ENCODE measurements at regions not wholly inside any gene's neighbourhood (a gene's known extent, or its start where the extent isn't known, plus 50 kb on each side); places are given as distances from the start of the nearest gene placed in this dataset.

DNA sequence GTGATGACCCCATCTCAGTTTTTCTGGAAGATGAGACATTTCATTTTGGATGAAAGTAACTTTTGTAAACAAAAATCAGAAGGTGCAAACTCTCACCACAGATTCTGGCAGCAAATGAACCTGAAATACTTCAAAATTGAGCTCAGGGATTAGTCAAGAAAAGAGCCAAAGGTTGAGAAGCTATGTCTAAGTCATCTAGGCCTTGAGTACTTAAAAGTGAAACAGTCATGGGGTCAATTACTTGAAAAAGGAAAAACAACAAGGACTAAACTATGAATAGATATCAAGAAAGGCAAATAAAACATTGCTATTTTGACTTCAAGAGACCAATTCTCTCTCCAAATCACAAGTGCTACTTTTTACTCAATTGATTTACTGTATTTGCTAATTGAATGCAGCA is 285.1 kb downstream of the RBM43 start:
- H3K4me3 ChIP-seq: no peak overlapping the region
- no peak for ATAC-seq
- no peaks in the 10 kb centered on the region for H3K4me1 ChIP-seq
- no peaks in the 10 kb centered on the region for H3K27me3 ChIP-seq
- TF ChIP-seq POLR2A (IDR thresholded peaks at IDR 0.05) (no peak), POLR2AphosphoS5 (IDR thresholded peaks at IDR 0.05) (no peak), EP300 (IDR thresholded peaks at IDR 0.05) (no peak)
- TF ChIP-seq, protein P1, sequence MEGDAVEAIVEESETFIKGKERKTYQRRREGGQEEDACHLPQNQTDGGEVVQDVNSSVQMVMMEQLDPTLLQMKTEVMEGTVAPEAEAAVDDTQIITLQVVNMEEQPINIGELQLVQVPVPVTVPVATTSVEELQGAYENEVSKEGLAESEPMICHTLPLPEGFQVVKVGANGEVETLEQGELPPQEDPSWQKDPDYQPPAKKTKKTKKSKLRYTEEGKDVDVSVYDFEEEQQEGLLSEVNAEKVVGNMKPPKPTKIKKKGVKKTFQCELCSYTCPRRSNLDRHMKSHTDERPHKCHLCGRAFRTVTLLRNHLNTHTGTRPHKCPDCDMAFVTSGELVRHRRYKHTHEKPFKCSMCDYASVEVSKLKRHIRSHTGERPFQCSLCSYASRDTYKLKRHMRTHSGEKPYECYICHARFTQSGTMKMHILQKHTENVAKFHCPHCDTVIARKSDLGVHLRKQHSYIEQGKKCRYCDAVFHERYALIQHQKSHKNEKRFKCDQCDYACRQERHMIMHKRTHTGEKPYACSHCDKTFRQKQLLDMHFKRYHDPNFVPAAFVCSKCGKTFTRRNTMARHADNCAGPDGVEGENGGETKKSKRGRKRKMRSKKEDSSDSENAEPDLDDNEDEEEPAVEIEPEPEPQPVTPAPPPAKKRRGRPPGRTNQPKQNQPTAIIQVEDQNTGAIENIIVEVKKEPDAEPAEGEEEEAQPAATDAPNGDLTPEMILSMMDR (IDR thresholded peaks at IDR 0.05): no peak
- no peaks in the 10 kb centered on the region for H3K36me3 ChIP-seq
- no peaks in the 10 kb centered on the region for H3K9me3 ChIP-seq
- no peak overlapping the region for H3K27ac ChIP-seq

DNA sequence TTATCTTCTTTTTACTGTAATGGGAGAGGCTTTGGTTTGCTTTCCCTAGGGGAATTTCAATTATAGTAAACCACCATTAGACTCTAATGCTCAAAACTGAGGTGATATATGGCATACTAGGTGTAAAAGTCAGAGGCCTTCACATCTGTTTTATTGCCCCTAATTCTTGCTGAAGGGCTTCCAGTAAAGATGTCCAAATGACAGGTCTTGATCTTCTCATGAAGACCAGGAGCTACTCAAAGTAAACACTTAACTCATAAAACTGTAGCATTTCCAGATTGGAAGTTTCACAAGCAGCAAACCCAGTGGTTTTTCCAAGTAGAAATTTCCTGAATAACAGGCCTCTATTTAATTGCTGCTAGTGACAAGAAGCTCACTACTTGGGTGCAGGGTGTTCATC is 286.8 kb downstream of the RBM43 start:
- H3K27ac ChIP-seq: no peak overlapping the region
- no peak for TF ChIP-seq POLR2AphosphoS5 (IDR thresholded peaks at IDR 0.05)
- no peak for TF ChIP-seq POLR2A (IDR thresholded peaks at IDR 0.05)
- no peak for TF ChIP-seq EP300 (IDR thresholded peaks at IDR 0.05)
- TF ChIP-seq, protein P1 (IDR thresholded peaks at IDR 0.05): no peak
- no peaks in the 10 kb centered on the region for H3K27me3 ChIP-seq
- H3K4me1 ChIP-seq: no peaks in the 10 kb centered on the region
- H3K9me3 ChIP-seq: no peaks in the 10 kb centered on the region
- no peak for ATAC-seq
- no peaks in the 10 kb centered on the region for H3K36me3 ChIP-seq
- no peak overlapping the region for H3K4me3 ChIP-seq

DNA sequence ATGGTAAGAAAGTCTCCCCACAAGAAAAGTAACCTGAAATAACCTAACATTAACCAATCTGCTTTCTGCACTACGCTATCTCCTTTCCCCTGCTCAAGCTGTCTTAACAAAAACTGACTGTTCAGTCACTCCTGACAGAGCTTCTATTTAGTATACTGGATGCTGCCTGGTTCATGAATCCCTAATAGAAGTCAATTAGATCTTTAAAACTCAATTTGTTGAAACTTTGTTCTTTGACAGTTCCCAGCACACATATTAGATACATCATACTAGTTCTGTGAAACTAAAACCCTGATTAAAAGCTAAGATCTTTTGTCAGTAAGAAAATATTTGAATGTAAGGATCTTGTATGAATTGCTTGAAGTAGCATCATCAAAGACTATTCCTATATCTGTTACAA is 287.4 kb downstream of the RBM43 start:
- WGBS, 2 donors (ENCODE audit: low coverage in 1 of 2): 88 to 92% methylated on average over 1 of the region's 1 CpG

DNA sequence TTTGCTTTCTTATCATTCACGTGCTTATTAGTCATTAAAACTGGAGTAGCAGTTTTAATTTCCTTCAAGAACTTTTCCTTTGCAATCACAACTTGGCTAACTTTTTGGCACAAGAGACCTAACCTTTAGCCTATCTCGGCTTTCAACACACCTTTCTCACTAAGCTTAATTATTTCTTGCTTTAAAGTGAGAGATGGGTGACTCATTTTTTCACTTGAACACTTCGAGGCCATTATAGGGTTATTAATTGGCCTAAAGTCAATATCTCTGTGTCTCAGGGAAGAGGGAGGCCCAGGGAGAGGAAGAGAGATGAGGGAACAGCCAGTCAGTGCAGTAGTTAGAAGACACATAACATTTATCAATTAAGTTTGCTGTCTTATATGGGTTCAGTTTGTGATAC is 289.8 kb downstream of the RBM43 start:
- Histone ChIP-seq H3K4me3 (no peak overlapping the region), H3K27ac (no peak overlapping the region), H3K9me3 (no peaks in the 10 kb centered on the region), H3K36me3 (no peaks in the 10 kb centered on the region), H3K27me3 (no peaks in the 10 kb centered on the region), H3K4me1 (no peaks in the 10 kb centered on the region)
- no peak for TF ChIP-seq EP300 (IDR thresholded peaks at IDR 0.05)
- TF ChIP-seq POLR2A (IDR thresholded peaks at IDR 0.05): no peak
- TF ChIP-seq POLR2AphosphoS5 (IDR thresholded peaks at IDR 0.05): no peak
- TF ChIP-seq, protein P1 (IDR thresholded peaks at IDR 0.05): no peak
- 70 to 92% methylated on average over 3 of the region's 3 CpGs for WGBS, 2 donors (ENCODE audit: low coverage in 1 of 2)
- no peak for ATAC-seq

More for the DNA sequence above, 287.4 kb downstream of the RBM43 start:
- no peaks in the 10 kb centered on the region for H3K4me1 ChIP-seq
- no peak for ATAC-seq
- no peaks in the 10 kb centered on the region for H3K27me3 ChIP-seq
- no peak overlapping the region for H3K27ac ChIP-seq
- no peak overlapping the region for H3K4me3 ChIP-seq
- TF ChIP-seq EP300 (IDR thresholded peaks at IDR 0.05): no peak
- TF ChIP-seq, protein P1 (IDR thresholded peaks at IDR 0.05): no peak
- TF ChIP-seq POLR2AphosphoS5 (IDR thresholded peaks at IDR 0.05): no peak
- no peak for TF ChIP-seq POLR2A (IDR thresholded peaks at IDR 0.05)
- no peaks in the 10 kb centered on the region for H3K36me3 ChIP-seq
- H3K9me3 ChIP-seq: no peaks in the 10 kb centered on the region

DNA sequence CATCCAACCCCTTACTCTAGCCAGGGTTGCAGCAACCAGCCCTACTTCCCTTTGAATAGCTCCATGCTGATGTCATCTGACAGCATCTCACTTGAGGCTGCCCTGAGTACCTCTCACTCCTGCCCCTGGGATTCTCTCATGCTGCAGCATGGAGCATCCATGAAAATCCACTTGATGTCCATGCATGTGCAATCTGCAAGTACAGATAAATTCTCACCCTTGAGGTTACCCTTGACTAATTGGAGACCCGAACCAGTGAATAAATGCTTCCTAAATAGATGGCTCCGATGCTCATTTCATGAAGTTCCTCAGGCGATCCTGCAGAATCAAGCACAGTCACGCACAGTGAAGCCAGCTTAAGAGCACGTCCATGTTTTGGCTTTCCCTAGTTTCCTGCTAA is 298.3 kb downstream of the RBM43 start:
- Histone ChIP-seq H3K9me3 (no peaks in the 10 kb centered on the region), H3K27ac (no peak overlapping the region), H3K36me3 (no peaks in the 10 kb centered on the region), H3K4me1 (no peaks in the 10 kb centered on the region), H3K4me3 (no peak overlapping the region), H3K27me3 (no peaks in the 10 kb centered on the region)
- TF ChIP-seq, protein P1 (IDR thresholded peaks at IDR 0.05): no peak
- TF ChIP-seq POLR2A (IDR thresholded peaks at IDR 0.05): no peak
- TF ChIP-seq POLR2AphosphoS5 (IDR thresholded peaks at IDR 0.05): no peak
- no peak for TF ChIP-seq EP300 (IDR thresholded peaks at IDR 0.05)
- no peak for ATAC-seq
- WGBS, 2 donors (ENCODE audit: low coverage in 1 of 2): 57 to 94% methylated on average over 3 to 5 of the region's 5 CpGs

Data from gastroesophageal sphincter (tissue), 4 donors.